Liver (tissue), 8 donors: ENCODE measurements at regions not wholly inside any gene's neighbourhood (a gene's known extent, or its start where the extent isn't known, plus 50 kb on each side); places are given as distances from the start of the nearest gene placed in this dataset.

Experiments
- DNase-seq: peaks from one replicate; pipeline ENCODE4 v3.0.0-alpha.2; 2017; ENCODE audit warnings: low spot score
- H3K27ac ChIP-seq, 2 donors: one replicate each; pipeline ENCODE4 v1.7.0; 2013; ENCODE audit warnings: inconsistent platforms in 2 of 2, low read length in 2 of 2, control low read depth in 1 of 2, low read depth in 1 of 2, mild to moderate bottlenecking in 1 of 2
- H3K27me3 ChIP-seq, 4 donors: one replicate each; pipeline versions ENCODE4 v1.6.1 to v1.7.0; 2013; ENCODE audit warnings: low read length in 3 of 4, inconsistent platforms in 1 of 4, mild to moderate bottlenecking in 1 of 4, moderate library complexity in 1 of 4; ENCODE audit not compliant: control insufficient read depth in 4 of 4, insufficient read depth in 4 of 4
- H3K36me3 ChIP-seq, 4 donors: one replicate each; pipeline versions ENCODE4 v1.6.1 to v1.7.0; 2013; ENCODE audit warnings: low read length in 3 of 4, mild to moderate bottlenecking in 3 of 4, low read depth in 1 of 4, moderate library complexity in 1 of 4; ENCODE audit not compliant: control insufficient read depth in 4 of 4, insufficient read depth in 3 of 4
- H3K4me1 ChIP-seq, 4 donors: one replicate each; pipeline versions ENCODE4 v1.6.1 to v1.7.0; 2013; ENCODE audit warnings: low read length in 3 of 4, mild to moderate bottlenecking in 3 of 4, moderate library complexity in 1 of 4; ENCODE audit not compliant: control insufficient read depth in 4 of 4, insufficient read depth in 4 of 4
- H3K4me3 ChIP-seq, 3 donors: one replicate each; pipeline versions ENCODE4 v1.6.1 to v1.7.0; 2013; ENCODE audit warnings: low read length in 3 of 3, control low read depth in 1 of 3, low read depth in 1 of 3, mild to moderate bottlenecking in 1 of 3
- H3K9ac ChIP-seq, 2 donors: one replicate each; pipeline ENCODE4 v1.7.0; 2013; ENCODE audit warnings: low read length in 2 of 2, mild to moderate bottlenecking in 2 of 2, moderate library complexity in 2 of 2, control low read depth in 1 of 2, low read depth in 1 of 2
- H3K9me3 ChIP-seq, 4 donors: one replicate each; pipeline versions ENCODE4 v1.6.1 to v1.7.0; 2013; ENCODE audit warnings: low read length in 3 of 4; ENCODE audit not compliant: control insufficient read depth in 4 of 4
- ATF3 ChIP-seq: IDR thresholded peaks from 2 replicates; pipeline ENCODE4 v1.6.1; 2016; ENCODE audit warnings: antibody characterized with exemption
- CTCF ChIP-seq: fragments of 150-350 bp; IDR thresholded peaks from 2 replicates; pipeline ENCODE4 v1.5.1; 2017; ENCODE audit warnings: improper control_type of control experiment, low read depth, low read length; ENCODE audit not compliant: missing input control
- FOXA1 ChIP-seq: IDR thresholded peaks from 2 replicates; pipeline ENCODE4 v1.6.1; 2016; ENCODE audit warnings: antibody characterized with exemption
- FOXA2 ChIP-seq: IDR thresholded peaks from 2 replicates; pipeline ENCODE4 v1.6.1; 2016; ENCODE audit warnings: antibody characterized with exemption
- GABPA ChIP-seq, 2 donors: IDR thresholded peaks in 1 of 2; conservative IDR thresholded peaks in 1 of 2; 2 replicates each; pipeline ENCODE4 v1.6.1; 2016; ENCODE audit warnings: antibody characterized with exemption in 2 of 2, mild to moderate bottlenecking in 1 of 2, moderate library complexity in 1 of 2
- HNF4A ChIP-seq, 2 donors: conservative IDR thresholded peaks; 2 replicates each; pipeline ENCODE4 v1.6.1; 2016; ENCODE audit warnings: antibody characterized with exemption in 2 of 2, mild to moderate bottlenecking in 2 of 2
- HNF4G ChIP-seq: IDR thresholded peaks from 2 replicates; pipeline ENCODE4 v1.6.1; 2016; ENCODE audit warnings: antibody characterized with exemption
- JUND ChIP-seq, 2 donors: IDR thresholded peaks; 2 replicates each; pipeline ENCODE4 v1.6.1; 2016; ENCODE audit warnings: antibody characterized with exemption in 2 of 2
- NR2F2 ChIP-seq: IDR thresholded peaks from 2 replicates; pipeline ENCODE4 v1.6.1; 2016; ENCODE audit warnings: antibody characterized with exemption
- RAD21 ChIP-seq, 2 donors: IDR thresholded peaks; 2 replicates each; pipeline ENCODE4 v1.6.1; 2016; ENCODE audit warnings: antibody characterized with exemption in 2 of 2, mild to moderate bottlenecking in 2 of 2
- RXRA ChIP-seq, 2 donors: IDR thresholded peaks; 2 replicates each; pipeline ENCODE4 v1.6.1; 2017 to 2018; ENCODE audit warnings: antibody characterized with exemption in 2 of 2, mild to moderate bottlenecking in 1 of 2
- SP1 ChIP-seq: IDR thresholded peaks from 2 replicates; pipeline ENCODE4 v1.6.1; 2018; ENCODE audit warnings: antibody characterized with exemption, mild to moderate bottlenecking
- TAF1 ChIP-seq: conservative IDR thresholded peaks from 2 replicates; pipeline ENCODE4 v1.6.1; 2016; ENCODE audit warnings: antibody characterized with exemption, mild to moderate bottlenecking
- ZBTB33 ChIP-seq: IDR thresholded peaks from 2 replicates; pipeline ENCODE4 v1.6.1; 2016; ENCODE audit warnings: antibody characterized with exemption
- WGBS: extraction: QIAGEN DNeasy Blood & Tissue Kit; methylation state at CpG from one replicate; pipeline ENCODE4 v1.1.7; 2013; 5-methylcytosine and 5-hydroxymethylcytosine counted together
- donor health status: healthy.
- donor health status: healthy.
- donor health status: healthy.
- donor health status: healthy.
- donor health status: healthy.

GRCh38 chr4:27217261-27217769 is 356.7 kb downstream of the STIM2 start (continued):
- TF ChIP-seq CTCF (no peak), NR2F2 (no peak), ATF3 (no peak), SP1 (no peak), HNF4A (conservative IDR thresholded peaks at IDR 0.05) (no peak)

GRCh38 chr4:27218013-27218412 is 357.4 kb downstream of the STIM2 start:
- no peaks in the 10 kb centered on the region for H3K36me3 ChIP-seq
- TF ChIP-seq JUND (IDR thresholded peaks at IDR 0.05) (no peak), HNF4G (no peak)
- H3K9ac ChIP-seq = no peak overlapping the region
- WGBS = 63% methylated on average over 2 of the region's 2 CpGs
- no peak overlapping the region for H3K27ac ChIP-seq
- H3K4me1 ChIP-seq = no peaks in the 10 kb centered on the region
- DNase-seq = no peak
- H3K27me3 ChIP-seq = peaks cover 0 to 2% (median 0%) of the 10 kb centered on the region in 4 donors
- H3K4me3 ChIP-seq = no peak overlapping the region
- no peaks in the 10 kb centered on the region for H3K9me3 ChIP-seq

- H3K27me3 ChIP-seq = no peaks in the 10 kb centered on the region
- H3K36me3 ChIP-seq = no peaks in the 10 kb centered on the region
- H3K27ac ChIP-seq = no peak overlapping the region
- no peak for TF ChIP-seq RAD21 (IDR thresholded peaks at IDR 0.05)
- no peak for TF ChIP-seq GABPA (IDR thresholded peaks at IDR 0.05 in 1 of 2, conservative IDR thresholded peaks at IDR 0.05 in 1 of 2)
- no peak for TF ChIP-seq FOXA2
- TF ChIP-seq RXRA (IDR thresholded peaks at IDR 0.05) = no peak
- TF ChIP-seq HNF4A (conservative IDR thresholded peaks at IDR 0.05) = no peak
- no peak for TF ChIP-seq FOXA1
- TF ChIP-seq CTCF = no peak
- no peak for TF ChIP-seq HNF4G
- no peak for TF ChIP-seq TAF1
- no peak for TF ChIP-seq ZBTB33
- TF ChIP-seq SP1 = no peak
- no peaks in the 10 kb centered on the region for H3K9me3 ChIP-seq
- no peak overlapping the region for H3K9ac ChIP-seq
- no peak for DNase-seq
- H3K4me3 ChIP-seq = no peak overlapping the region
- no peaks in the 10 kb centered on the region for H3K4me1 ChIP-seq
- 68% methylated on average over 2 of the region's 2 CpGs for WGBS
Observed at GRCh38 chr4:27223326-27223725, 362.7 kb downstream of the STIM2 start.
